HEK293 (cell line): ENCODE measurements at regions not wholly inside any gene's neighbourhood (a gene's known extent, or its start where the extent isn't known, plus 50 kb on each side); places are given as distances from the start of the nearest gene placed in this dataset.

Experiments
- CTCF ChIA-PET: fragments of 350-600 bp; formaldehyde crosslinking; extraction: SDS; loops from one replicate; lab custom pipeline; 2021; ENCODE audit warnings: antibody characterized with exemption; lab: Yijun Ruan, JAX
- POLR2A ChIA-PET: fragments of 300-600 bp; formaldehyde crosslinking; extraction: SDS; loops from one replicate; lab custom pipeline; 2020; ENCODE audit warnings: antibody characterized with exemption, inconsistent platforms; lab: Yijun Ruan, JAX
- H3K27ac ChIP-seq: fragments of 200-500 bp; sonication (Bioruptor generic); 2 replicates; pipeline ENCODE4 v1.5.1; 2014; ENCODE audit warnings: low read depth, low read length, control low read depth, inconsistent platforms; ENCODE audit errors: extremely low read depth
- H3K36me3 ChIP-seq, 2 experiments: fragments of 200-500 bp in 1 of 2; sonication (Bioruptor generic) in 1 of 2; 1 replicate in 1 of 2; 2 replicates in 1 of 2; pipeline ENCODE4 v1.5.1; 2014 to 2017; ENCODE audit warnings: inconsistent platforms in 2 of 2, low read length in 2 of 2; ENCODE audit not compliant: control insufficient read depth in 2 of 2, insufficient read depth in 1 of 2
- H3K4me1 ChIP-seq: fragments of 200-500 bp; sonication (Bioruptor generic); 2 replicates; pipeline ENCODE4 v1.5.1; 2014; ENCODE audit warnings: mild to moderate bottlenecking, low read length, inconsistent platforms; ENCODE audit not compliant: control insufficient read depth, insufficient read depth
- H3K4me3 ChIP-seq: 2 replicates; pipeline ENCODE4 v1.5.1; 2011; ENCODE audit warnings: low read depth, mild to moderate bottlenecking, control low read depth, low read length, moderate library complexity
- H3K9me3 ChIP-seq: fragments of 200-500 bp; sonication (Bioruptor generic); 2 replicates; pipeline ENCODE4 v1.5.1; 2014; ENCODE audit warnings: low read depth, low read length, inconsistent platforms; ENCODE audit not compliant: control insufficient read depth, insufficient read depth
- AEBP2 ChIP-seq: fragments of 450-650 bp; formaldehyde crosslinking; IDR thresholded peaks from 2 replicates; pipeline ENCODE4 v1.5.1; 2016; ENCODE audit warnings: missing biosample characterization, missing genetic modification characterization, borderline replicate concordance
- BCL6B ChIP-seq: fragments of 450-650 bp; formaldehyde crosslinking; IDR thresholded peaks from 2 replicates; pipeline ENCODE4 v1.5.1; 2017; ENCODE audit warnings: missing biosample characterization, missing genetic modification characterization
- FEZF1 ChIP-seq: fragments of 450-650 bp; formaldehyde crosslinking; IDR thresholded peaks from 2 replicates; pipeline ENCODE4 v1.5.1; 2016; ENCODE audit warnings: missing biosample characterization, missing genetic modification characterization
- HOXA7 ChIP-seq: sonication (generic); formaldehyde crosslinking; IDR thresholded peaks from 2 replicates; pipeline ENCODE4 v1.8.1; 2022; ENCODE audit warnings: missing genetic modification reagents, borderline replicate concordance
- HOXD13 ChIP-seq: sonication (generic); formaldehyde crosslinking; IDR thresholded peaks from 2 replicates; pipeline ENCODE4 v1.8.0; 2022; ENCODE audit warnings: missing genetic modification reagents, borderline replicate concordance
- REST ChIP-seq: fragments of 450-650 bp; formaldehyde crosslinking; IDR thresholded peaks from 2 replicates; pipeline ENCODE4 v1.5.1; 2016; ENCODE audit warnings: missing biosample characterization, missing genetic modification characterization
- TCF7L2 ChIP-seq: IDR thresholded peaks from 2 replicates; pipeline ENCODE4 v1.6.1; 2011; ENCODE audit warnings: low read depth, mild to moderate bottlenecking, inconsistent platforms, low read length, moderate library complexity, borderline replicate concordance
- YY1 ChIP-seq: fragments of 450-650 bp; formaldehyde crosslinking; IDR thresholded peaks from 2 replicates; pipeline ENCODE4 v1.5.1; 2018; ENCODE audit warnings: missing biosample characterization, missing genetic modification characterization
- ZBTB8A ChIP-seq: fragments of 450-650 bp; formaldehyde crosslinking; IDR thresholded peaks from 2 replicates; pipeline ENCODE4 v1.5.1; 2016; ENCODE audit warnings: missing biosample characterization, missing genetic modification characterization
- ZNF239 ChIP-seq: fragments of 450-650 bp; formaldehyde crosslinking; IDR thresholded peaks from 2 replicates; pipeline ENCODE4 v1.5.1; 2016; ENCODE audit warnings: missing biosample characterization, missing genetic modification characterization
- ZNF335 ChIP-seq: fragments of 450-650 bp; formaldehyde crosslinking; conservative IDR thresholded peaks from 2 replicates; pipeline ENCODE4 v1.5.1; 2016; ENCODE audit warnings: missing biosample characterization, missing genetic modification characterization
- ZNF350 ChIP-seq: fragments of 450-650 bp; formaldehyde crosslinking; IDR thresholded peaks from 2 replicates; pipeline ENCODE4 v1.5.0; 2017; ENCODE audit warnings: missing biosample characterization, mild to moderate bottlenecking, missing genetic modification characterization
- ZNF416 ChIP-seq: fragments of 450-650 bp; formaldehyde crosslinking; IDR thresholded peaks from 2 replicates; pipeline ENCODE4 v1.5.1; 2016; ENCODE audit warnings: missing biosample characterization, missing genetic modification characterization
- ZNF423 ChIP-seq: fragments of 450-650 bp; formaldehyde crosslinking; IDR thresholded peaks from 2 replicates; pipeline ENCODE4 v1.5.1; 2016; ENCODE audit warnings: missing biosample characterization, missing genetic modification characterization
- ZNF48 ChIP-seq: fragments of 450-650 bp; formaldehyde crosslinking; IDR thresholded peaks from 2 replicates; pipeline ENCODE4 v1.5.1; 2016; ENCODE audit warnings: missing biosample characterization, missing genetic modification characterization
- ZNF548 ChIP-seq: fragments of 450-650 bp; formaldehyde crosslinking; IDR thresholded peaks from 2 replicates; pipeline ENCODE4 v1.5.1; 2016; ENCODE audit warnings: missing biosample characterization, missing genetic modification characterization
- ZNF623 ChIP-seq: fragments of 450-650 bp; formaldehyde crosslinking; IDR thresholded peaks from 2 replicates; pipeline ENCODE4 v1.5.1; 2016; ENCODE audit warnings: missing biosample characterization, missing genetic modification characterization
- ZNF677 ChIP-seq: fragments of 450-650 bp; IDR thresholded peaks from 2 replicates; pipeline ENCODE4 v1.5.0; 2018; ENCODE audit warnings: missing biosample characterization, mild to moderate bottlenecking, missing genetic modification characterization, moderate library complexity
- ZNF777 ChIP-seq: fragments of 450-650 bp; formaldehyde crosslinking; IDR thresholded peaks from 2 replicates; pipeline ENCODE4 v1.5.1; 2017; ENCODE audit warnings: missing biosample characterization, missing genetic modification characterization, borderline replicate concordance
- TF ChIP-seq, protein P1 (sequence below): fragments of 450-650 bp; formaldehyde crosslinking; IDR thresholded peaks from 2 replicates; pipeline ENCODE4 v1.5.1; 2016; ENCODE audit warnings: missing biosample characterization, missing genetic modification characterization
- TF ChIP-seq, protein P2 (sequence below): fragments of 450-650 bp; formaldehyde crosslinking; IDR thresholded peaks from 2 replicates; pipeline ENCODE4 v1.5.1; 2017; ENCODE audit warnings: missing biosample characterization, missing genetic modification characterization

DNA sequence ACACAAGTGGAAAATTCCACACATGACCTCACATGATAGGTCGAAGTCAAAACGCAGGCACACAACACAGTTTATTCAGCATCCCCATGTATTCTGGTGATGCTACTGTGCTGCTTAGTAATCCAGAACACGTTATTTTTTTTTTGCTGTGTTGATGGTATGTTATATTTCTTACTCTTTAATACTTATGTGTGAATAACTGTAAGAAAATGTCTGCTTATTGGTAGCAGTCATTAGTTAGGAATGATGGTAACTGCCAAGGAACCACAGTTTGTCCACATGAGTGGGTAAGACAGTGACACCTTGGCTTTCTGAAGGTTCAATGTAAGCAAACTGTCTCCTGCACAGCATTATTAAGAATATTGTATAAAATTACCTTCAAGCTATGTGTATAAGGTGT lies 107.7 kb upstream of the DAPK1 start:
- TF ChIP-seq TCF7L2 (no peak), ZNF350 (tag by site-specific recombination) (no peak)

GRCh38 chr9:87390361-87390760 lies 107.3 kb upstream of the DAPK1 start:
- POLR2A ChIA-PET, result no interaction called here
- H3K36me3 ChIP-seq, result no peaks in the 10 kb centered on the region
- no peak for TF ChIP-seq ZNF548
- no peak for TF ChIP-seq ZNF48 (tag by site-specific recombination)
- TF ChIP-seq REST, result no peak
- no peak for TF ChIP-seq YY1
- TF ChIP-seq HOXA7, result no peak
- no peak for TF ChIP-seq FEZF1 (tag by site-specific recombination)
- TF ChIP-seq, protein P1, sequence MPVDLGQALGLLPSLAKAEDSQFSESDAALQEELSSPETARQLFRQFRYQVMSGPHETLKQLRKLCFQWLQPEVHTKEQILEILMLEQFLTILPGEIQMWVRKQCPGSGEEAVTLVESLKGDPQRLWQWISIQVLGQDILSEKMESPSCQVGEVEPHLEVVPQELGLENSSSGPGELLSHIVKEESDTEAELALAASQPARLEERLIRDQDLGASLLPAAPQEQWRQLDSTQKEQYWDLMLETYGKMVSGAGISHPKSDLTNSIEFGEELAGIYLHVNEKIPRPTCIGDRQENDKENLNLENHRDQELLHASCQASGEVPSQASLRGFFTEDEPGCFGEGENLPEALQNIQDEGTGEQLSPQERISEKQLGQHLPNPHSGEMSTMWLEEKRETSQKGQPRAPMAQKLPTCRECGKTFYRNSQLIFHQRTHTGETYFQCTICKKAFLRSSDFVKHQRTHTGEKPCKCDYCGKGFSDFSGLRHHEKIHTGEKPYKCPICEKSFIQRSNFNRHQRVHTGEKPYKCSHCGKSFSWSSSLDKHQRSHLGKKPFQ, result no peak
- no peak for TF ChIP-seq BCL6B (tag by site-specific recombination)
- no peak for TF ChIP-seq HOXD13 (CRISPR knock-in tag)
- no peak for TF ChIP-seq ZNF623
- no peak for TF ChIP-seq AEBP2 (tag by site-specific recombination)
- TF ChIP-seq, protein P2, sequence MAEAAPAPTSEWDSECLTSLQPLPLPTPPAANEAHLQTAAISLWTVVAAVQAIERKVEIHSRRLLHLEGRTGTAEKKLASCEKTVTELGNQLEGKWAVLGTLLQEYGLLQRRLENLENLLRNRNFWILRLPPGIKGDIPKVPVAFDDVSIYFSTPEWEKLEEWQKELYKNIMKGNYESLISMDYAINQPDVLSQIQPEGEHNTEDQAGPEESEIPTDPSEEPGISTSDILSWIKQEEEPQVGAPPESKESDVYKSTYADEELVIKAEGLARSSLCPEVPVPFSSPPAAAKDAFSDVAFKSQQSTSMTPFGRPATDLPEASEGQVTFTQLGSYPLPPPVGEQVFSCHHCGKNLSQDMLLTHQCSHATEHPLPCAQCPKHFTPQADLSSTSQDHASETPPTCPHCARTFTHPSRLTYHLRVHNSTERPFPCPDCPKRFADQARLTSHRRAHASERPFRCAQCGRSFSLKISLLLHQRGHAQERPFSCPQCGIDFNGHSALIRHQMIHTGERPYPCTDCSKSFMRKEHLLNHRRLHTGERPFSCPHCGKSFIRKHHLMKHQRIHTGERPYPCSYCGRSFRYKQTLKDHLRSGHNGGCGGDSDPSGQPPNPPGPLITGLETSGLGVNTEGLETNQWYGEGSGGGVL (tag by site-specific recombination), result no peak
- no peak for TF ChIP-seq ZNF239 (tag by site-specific recombination)
- no peak for TF ChIP-seq ZNF677 (tag by site-specific recombination)
- no peak for TF ChIP-seq ZNF777 (tag by site-specific recombination)
- TF ChIP-seq ZNF416 (tag by site-specific recombination), result no peak
- no peak for TF ChIP-seq ZNF423 (tag by site-specific recombination)
- TF ChIP-seq ZNF335 (tag by site-specific recombination), result no peak
- TF ChIP-seq ZBTB8A (tag by site-specific recombination), result no peak
- no peaks in the 10 kb centered on the region for H3K4me1 ChIP-seq
- H3K4me3 ChIP-seq, result no peak overlapping the region
- no peaks in the 10 kb centered on the region for H3K9me3 ChIP-seq
- no peak overlapping the region for H3K27ac ChIP-seq
- CTCF ChIA-PET, result no interaction called here

More for the DNA sequence above, 107.7 kb upstream of the DAPK1 start:
- H3K9me3 ChIP-seq, result no peaks in the 10 kb centered on the region
- CTCF ChIA-PET, result no interaction called here
- H3K27ac ChIP-seq, result no peak overlapping the region
- H3K4me3 ChIP-seq, result no peak overlapping the region
- no peaks in the 10 kb centered on the region for H3K36me3 ChIP-seq
- H3K4me1 ChIP-seq, result no peaks in the 10 kb centered on the region
- POLR2A ChIA-PET, result no interaction called here
